ENCODE measurements at regions not wholly inside any gene's neighbourhood (a gene's known extent, or its start where the extent isn't known, plus 50 kb on each side); places are given as distances from the start of the nearest gene placed in this dataset.

DNA sequence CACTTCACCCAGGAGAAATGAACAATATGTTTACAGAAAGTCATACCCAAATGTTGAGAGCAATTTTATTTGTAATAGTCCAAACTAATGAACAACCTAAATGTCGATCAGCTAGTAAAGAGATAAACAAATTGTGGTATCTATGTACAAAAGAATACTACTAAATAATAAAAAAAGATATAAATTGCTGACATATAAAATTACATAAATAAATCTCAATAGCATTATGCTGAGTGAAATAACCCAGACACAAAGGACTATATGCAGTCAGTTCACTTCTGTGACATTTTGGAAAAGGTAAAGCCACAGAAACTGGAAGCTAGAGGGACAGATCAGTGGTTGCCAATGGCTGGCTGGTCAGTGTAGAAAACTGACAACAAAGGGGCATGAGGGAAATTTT lies 346.0 kb upstream of the PCDH20 start:
- FAIRE-seq: no peak

DNA sequence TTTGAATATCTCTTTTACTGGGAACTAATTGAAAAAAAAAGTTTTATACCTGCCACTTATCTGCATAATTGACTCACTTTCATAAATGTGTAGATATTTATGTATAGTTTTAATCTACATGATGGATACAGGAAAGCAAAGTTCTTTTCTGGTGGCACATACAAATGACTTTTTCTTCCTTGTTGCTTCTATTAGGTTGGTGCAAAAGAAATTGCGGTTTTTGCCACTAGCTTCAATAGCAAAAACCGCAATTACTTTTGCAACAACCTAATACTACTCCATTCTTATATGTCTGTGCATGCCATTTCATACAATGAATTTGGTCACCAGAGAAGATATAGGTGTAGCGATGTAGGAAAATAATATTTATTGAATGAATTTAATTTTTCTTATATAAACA lies 344.5 kb upstream of the PCDH20 start:
- no peak for FAIRE-seq

DNA sequence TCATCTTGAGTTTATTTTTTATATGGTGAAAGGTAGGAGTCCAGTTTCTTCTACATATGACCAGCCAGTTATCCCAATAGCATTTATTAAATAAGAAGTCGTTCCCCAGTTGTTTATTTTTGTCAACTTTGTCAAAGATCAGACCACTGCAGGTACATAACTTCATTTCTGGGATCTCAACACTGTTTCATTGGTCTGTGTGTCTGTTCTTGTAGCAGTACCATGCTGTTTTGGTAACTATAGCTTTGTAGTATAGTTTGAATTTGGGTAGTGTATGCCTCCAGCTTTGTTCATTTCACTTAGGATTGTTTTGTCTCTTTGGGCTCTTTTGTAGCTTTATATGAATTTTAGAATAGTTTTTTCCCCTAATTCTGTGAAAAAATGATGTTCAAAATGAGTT lies 340.4 kb upstream of the PCDH20 start:
- FAIRE-seq: no peak

DNA sequence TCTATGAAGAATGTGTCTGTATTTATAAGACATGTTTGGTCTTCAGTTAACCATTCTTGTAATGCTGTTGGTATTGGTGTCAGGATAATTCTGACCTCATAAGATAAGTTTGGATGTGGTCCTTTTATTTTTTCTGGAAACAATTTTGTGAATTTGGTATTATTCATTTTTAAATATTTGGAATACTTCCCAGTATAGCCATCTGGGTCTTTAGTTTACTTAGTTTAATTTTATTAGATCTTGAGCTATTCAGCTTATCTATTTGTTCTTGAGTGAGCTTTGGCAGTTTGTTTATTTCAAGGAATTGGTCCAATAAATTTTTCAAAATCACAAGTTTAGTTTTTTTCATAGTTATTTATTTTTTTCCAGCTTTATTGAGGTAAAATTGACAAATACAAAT lies 335.4 kb upstream of the PCDH20 start:
- FAIRE-seq: no peak

DNA sequence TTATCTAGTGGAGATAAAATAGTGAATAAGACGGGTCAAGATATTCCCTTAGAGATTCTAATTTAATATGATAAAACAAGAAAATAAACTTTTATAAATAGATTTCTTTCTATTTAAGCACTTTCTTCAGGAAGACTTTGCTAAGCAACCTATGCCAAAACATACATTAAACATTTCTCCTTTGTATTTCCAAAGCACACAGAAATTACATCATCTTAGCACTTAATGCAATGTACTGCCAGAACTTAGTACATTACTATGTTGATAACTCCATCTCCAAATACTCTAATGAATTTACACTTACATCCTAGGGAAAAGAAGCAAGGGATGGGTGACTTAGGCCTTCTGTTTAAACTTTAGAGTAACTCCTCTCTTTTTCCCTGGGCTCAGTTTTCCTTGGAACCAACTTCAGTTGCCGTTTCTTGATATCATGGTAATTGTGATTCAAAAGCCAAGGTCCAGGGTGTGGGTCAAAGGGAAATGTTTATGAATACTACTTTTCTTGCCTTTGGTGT lies 322.6 kb upstream of the PCDH20 start:
- FAIRE-seq: no peak

DNA sequence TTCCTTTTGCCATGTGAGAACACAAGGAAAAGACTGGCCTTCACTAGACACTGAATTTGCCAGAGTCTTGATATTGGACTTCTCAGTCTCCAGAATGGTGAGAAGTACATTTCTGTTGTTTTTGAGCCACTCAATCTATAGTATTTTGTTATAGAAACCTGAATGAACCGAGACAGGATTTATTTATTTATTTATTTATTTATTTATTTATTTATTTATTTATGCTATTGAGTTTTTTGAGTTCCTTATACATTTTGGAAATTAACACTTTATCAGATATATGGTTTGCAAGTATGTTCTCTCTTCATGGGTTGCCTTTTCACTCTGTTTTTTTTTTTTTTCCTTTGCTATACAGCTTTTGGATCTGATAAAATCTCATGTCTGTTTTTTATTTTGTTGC lies 319.0 kb upstream of the PCDH20 start:
- no peak for FAIRE-seq

DNA sequence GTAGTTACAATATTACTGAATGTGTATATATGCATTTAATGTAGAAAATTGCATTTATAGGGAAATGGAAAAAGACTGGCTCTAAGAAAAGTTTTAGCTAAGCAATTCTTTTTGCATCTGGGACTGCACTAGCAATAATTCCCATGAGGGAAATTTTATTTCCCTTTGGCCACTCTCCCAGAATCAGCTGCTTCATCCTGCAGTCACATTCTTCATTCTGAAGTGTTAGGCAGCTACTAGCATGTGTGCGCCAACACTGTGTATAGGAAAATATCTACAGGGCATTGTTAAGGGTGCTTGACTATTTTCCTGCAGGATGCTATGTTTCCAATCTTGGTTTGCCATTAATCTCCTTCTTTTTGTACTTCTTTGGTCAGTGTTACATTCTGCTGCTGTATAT lies 312.8 kb upstream of the PCDH20 start:
- FAIRE-seq: no peak

DNA sequence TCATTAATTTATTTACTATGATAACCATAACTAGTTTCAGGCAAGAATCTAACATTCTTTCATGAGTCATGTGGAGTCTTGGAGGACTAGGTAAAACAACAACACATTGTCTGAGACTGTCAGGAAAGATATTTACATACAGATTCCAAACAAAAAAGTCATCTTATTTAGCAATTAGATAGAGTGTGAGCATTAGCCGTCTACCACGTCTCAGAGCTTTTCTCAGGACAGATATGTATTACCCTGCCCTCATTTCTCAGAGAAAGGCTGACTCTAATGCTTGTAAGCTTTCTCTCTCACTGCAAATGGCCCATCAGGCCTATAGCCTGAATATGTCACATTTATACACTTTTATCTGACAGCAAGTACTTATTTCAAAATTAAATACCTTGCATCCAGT lies 312.1 kb upstream of the PCDH20 start:
- FAIRE-seq: no peak

DNA sequence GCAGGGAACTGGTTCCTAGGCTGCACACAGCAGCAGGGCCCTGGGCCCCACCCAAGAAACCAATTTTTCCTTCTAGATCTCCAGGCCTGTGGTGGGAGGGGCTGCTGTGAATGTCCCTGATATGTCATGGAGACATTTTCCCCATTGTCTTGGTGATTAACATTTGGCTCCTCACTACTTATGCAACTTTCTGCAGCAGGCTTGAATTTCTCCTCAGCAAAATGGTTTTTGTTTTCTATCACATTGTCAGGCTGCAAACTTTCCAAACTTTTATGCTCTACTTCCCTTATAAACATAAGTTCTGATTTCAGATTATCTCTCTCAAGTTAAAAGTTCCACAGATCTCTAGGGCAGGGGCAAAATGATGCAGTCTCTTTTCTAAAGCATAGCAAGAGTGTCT lies 310.2 kb upstream of the PCDH20 start:
- FAIRE-seq: no peak

DNA sequence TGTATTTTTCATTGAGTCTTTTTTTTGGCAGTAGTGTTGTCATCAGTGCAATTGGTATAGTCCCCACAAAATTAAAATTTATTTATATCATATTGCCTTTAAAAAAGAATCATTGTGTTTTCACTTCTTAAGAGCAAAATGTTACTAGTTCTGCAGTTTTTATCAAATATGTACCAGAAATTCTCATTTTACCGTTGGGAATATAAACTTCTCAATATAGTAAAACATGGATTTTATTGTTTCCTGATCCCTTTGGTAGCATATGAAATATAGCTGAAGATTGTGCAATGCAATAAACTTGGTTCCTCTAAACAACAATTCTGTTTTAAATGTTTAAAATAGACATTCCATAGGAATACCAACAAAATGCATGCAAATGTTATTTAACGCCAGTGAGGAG lies 306.5 kb upstream of the PCDH20 start:
- FAIRE-seq: no peak

DNA sequence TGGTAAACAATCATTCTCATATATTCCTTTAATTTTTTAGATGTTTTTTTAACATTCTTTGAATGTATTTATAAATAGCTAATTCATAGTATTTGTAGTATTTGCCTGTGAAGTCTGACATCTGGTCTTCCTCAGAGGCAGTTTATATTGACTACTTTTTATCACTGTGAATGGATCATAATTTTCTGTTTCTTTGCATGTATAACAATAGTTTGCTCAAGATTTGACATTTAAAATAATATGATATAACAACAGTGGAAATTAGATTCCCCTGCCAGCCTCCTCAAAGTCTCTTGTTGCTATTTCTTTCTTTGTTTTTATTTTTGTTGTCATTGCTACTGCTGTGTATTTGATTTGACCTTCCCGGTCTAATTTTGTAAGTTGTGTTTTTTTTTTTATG lies 297.0 kb upstream of the PCDH20 start:
- FAIRE-seq: no peak

DNA sequence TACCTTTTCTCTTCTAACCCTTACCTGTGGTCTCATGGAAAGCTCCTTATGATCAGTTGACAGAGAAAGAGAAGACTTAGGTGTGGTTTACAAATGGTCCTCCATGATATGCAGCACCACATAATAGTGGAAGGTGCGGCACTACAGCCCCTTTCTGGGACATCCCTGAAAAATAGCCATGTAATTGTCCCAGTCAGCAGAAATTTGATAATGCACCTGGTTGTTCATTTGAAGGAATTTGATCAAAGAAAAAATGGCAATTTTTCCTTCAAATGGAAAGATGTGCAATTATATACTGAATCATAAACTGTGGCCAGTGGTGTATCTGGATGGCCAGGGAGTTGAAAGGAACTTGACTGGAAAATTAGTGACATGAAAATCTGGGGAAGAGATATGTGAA lies 293.6 kb upstream of the PCDH20 start:
- no peak for FAIRE-seq

DNA sequence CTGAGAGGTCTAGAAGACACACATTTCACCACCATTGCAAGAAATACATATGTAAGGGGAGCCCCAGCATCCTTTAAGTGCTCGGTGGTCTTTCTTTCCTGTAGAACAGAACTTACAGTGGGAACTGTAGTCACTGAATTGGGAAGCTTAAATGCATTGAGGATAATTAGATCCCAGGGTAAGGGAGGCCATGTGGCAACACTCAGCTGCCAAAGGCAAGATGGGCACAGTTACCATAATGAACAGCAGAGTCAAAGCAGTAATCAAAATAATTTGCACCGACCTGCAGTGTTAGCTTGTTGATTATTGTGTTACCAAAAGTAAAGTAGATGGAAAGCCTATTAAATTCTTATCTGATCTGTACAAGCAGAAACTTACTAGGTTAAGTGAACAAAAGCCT lies 291.2 kb upstream of the PCDH20 start:
- no peak for FAIRE-seq

DNA sequence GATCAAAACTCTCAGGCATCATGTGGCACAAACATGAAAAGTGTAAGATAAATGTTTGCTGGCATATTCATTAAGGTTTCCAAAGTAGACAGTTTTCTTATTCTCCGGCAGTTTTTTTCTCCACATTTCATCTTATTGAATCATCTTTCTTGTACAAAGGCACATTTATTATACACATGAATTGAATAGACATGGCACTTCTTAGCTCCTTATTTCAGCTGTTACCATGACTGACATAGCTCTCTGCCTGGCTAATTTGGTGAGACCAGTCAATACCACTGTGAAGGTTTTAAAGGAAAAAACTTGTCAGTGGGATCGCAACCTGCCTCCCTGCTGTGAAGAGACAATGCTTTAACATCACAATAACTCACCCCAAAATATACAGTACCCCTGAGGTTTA lies 285.0 kb upstream of the PCDH20 start:
- FAIRE-seq: no peak

DNA sequence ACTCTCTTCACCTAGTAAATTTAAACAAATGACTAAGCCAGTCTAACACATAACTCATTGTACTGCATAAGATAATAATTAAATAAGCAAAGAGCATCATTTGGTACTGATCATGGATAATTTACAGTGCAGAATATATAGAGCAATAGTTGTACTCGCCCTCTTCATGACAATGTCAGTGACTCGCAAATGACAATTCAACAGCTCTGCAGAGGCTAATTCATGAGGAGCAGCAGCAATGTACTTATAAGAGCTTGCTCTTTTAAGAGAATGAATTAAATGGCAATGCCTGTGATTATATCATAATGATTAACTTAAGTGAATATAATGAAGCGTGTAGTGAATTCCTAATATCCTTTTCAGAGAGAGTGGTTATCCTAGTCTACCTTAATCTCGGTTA lies 284.5 kb upstream of the PCDH20 start:
- FAIRE-seq: no peak

DNA sequence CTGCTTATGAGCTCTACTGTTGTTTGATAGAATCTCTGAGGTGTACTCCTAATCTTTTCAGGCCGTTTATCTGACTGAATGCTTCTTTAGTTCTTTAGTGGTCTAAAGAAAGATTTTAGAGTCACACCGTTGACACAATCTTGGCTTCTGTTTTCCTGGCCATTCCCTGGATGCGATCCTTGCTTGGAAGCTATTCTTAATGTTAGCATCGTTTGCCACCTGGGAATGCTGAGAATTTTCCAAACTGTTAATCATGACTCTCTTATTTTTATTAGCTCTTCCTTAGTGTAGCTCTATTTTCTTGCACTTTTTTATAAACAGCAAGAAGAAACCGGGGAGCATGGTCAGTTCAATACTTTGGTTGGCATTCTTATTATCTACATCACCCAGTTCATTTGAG lies 281.0 kb upstream of the PCDH20 start:
- no peak for FAIRE-seq

DNA sequence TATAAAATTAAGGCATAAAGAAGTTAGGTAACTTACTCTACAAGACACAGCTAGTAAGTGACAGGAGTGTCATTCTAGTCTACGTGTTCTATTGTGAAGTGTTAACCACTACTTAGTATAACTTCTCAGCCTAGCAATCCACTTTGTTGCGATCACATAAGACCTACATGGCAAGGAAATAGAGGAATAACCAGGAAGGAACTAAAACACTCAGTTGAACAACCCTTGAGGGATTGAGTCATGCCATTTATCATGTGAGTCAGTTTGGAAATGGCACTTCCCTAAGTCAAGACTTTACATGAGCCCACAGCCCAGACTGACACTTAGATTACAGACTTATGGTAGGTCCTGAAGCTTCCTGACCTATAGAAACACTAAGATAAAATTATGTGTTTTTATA lies 279.5 kb upstream of the PCDH20 start:
- no peak for FAIRE-seq

DNA sequence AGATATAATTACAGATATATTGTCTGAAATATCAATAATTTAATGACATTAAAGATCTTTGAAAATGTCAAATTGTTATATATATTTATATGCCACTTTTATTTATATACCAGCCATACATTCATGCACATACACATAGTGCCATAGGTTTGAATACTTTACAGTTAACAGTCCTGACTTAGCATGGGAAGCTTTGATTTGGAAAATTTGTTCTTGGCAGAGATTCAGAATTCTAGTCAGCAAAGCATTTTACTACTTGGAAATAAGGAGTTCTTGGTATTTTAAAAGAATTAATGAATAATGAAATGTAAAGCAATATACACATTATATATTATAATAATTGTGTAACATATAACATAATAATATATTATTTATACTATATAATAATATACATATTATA lies 277.0 kb upstream of the PCDH20 start:
- FAIRE-seq: no peak

DNA sequence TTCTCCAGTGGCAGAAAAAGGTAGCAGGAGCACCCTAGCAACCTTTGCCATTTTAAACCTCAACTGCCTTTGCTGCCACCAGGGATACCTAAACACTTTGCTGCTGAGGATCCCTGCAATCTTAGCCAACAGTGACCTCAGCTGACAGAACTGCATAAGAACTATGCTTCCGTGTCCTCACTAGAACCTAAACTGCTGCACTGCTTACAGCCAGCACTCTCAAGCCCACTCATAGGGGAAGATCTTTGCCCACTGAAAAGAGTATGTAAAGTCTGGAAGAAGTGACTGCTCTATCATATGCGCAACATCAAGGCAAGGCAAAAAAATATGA lies 270.0 kb upstream of the PCDH20 start:
- FAIRE-seq: no peak

DNA sequence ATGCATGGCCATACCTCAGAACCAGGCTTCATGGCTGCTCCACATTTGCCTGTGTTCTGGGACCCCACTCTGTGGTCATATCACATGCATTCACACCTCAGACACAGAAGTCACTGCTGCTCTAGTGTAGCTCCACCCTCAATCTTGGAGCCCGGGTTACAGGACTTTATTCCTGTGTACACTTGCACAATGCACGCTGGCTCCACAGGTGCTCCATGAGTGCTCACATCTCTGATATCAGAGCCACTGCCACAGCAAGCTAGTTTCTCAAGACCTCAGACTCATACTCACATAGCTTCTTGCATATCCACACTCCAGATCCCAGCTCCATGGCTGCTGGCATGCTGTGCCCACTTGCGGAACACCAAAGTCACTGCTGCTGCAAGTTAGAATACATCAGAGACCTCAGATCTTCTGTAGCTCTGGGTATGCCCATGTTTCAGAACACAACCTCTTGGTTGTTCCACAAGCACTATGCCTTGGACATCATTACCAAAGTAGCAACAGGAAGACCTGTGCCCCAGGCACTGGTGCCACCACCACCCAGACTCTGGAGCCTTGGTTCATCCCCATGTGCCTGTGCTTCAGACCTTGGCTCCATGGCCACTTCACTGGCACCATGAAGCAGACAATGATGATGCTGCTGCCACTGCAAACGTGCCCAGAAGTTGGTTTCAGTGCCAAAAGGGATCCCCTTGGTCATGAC lies 269.5 kb upstream of the PCDH20 start:
- FAIRE-seq: no peak

DNA sequence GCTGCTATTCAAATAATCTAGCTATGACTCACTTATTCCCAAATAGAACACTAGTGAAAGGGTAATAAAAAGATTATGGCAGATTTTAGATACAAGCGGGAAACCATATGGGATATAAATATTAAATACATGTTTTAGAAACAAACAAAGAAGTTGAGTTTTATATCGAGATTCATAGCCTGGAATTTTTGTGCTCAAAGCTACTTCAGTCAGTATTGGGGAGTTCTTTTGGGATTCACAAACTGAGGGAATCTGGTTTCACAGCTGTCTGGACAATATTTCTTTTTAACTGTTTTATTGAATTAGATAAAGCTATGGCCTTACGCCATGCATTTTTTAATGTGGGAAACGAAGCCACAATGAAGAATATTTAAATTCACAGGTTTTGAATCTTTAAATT lies 257.1 kb upstream of the PCDH20 start:
- FAIRE-seq: no peak

DNA sequence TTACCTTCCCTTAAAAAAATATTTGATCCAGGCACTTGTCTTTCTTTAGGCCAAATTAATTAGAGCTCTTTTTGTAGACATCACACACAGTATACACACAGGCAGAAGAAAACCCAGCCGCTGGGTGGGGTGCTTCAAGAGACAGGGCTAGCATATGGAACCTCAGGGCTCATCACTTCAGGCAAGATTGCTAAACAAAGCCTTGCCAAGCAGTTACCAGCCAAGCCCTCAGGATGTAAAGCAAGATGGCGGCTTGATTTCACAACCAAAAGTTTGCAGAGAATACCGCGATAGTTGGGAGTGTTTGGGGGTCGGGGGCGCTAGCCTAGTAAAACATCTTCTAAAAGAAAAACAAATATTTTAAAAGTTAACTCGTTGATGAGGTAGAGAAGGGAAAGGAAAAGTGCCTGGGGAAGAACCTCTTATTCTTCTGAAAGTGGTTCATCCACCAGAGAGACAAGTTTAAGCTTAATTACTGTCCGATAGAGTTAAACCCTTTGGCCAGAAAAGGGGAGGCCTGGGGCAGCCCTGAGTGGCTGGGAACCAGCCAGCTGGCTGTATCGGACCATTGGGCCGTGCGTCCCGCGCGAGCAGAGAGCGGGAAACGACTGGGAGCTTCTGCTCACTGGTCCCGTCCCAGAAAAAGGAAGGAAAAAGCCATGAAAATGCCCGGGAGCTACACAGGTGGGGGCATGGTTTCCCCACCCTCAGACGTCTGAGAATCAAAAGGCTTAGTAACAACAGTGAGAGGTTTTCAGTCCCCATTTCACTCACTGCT lies 254.9 kb upstream of the PCDH20 start:
- no peak for FAIRE-seq

DNA sequence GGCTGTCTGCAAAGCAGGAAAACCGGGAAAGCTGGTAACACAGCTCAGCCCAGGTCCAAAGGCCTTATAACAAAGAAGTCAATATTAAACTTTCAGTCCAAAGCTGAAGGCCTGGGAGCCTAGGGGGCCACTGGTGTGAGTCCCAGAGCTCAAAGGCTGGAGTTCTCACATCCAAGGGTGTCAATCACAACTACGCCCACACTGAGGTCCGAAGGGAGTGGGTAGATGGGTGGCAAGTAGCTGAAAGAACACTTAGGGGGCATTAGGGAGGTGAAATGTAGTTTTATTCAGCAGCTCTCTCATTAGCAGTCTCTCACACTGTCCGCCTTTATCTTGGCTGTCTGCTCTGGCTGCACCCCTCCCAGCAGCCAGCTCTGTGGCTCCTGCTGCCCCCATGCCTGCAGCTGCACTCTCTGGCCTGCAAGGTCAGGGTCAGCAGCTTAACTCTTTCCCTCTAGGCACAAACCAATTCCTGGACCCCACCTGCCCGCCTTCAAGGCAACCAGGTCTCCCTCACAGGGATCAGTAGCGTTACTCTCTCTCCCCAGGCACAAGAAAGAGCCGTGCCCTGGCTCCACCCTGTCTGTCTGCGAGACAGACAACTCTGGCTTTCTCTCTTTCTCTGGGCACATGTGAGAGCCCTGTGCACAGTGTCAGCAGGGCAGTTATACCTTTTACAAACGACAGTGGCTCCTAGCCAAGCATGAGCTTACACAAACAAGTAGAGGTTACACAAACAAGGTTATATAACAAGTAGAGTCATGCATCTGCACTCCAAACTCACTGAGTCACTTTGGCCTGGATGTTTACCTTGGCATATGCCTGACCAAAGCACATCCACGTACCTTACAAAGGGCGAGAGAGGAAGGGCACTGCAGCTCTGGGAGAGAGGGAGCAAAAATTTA lies 249.4 kb upstream of the PCDH20 start:
- FAIRE-seq: no peak

DNA sequence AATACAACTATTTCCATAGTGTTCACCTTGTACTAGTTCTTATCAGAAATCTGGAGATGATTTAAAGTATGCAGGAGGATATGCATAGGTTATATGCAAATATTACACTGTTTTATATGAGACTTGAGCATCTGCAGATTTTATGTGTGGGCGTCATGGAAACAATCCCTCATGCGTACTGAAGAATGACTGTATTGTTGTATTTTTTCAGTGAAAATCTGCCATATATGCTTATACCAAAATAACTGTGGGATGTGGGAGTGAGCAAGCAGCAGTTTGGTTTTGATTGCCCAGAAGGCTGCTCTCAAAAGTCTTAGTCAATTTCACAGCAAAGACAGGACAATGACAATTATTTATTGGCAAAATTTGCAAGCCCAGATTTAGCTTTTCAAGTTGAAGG lies 238.8 kb upstream of the PCDH20 start:
- FAIRE-seq: no peak

All from colon (tissue), 2 donors.